Keratinocyte (primary cell): ENCODE measurements at regions not wholly inside any gene's neighbourhood (a gene's known extent, or its start where the extent isn't known, plus 50 kb on each side); places are given as distances from the start of the nearest gene placed in this dataset.

Experiments used
- EZH2 ChIP-seq: IDR thresholded peaks from one replicate; pipeline ENCODE4 v1.6.1; 2012; ENCODE audit warnings: inconsistent platforms, mild to moderate bottlenecking, low read length, moderate library complexity
- TF ChIP-seq, protein P1 (sequence below), 3 experiments: IDR thresholded peaks in 1 of 3; conservative IDR thresholded peaks in 1 of 3; optimal IDR thresholded peaks in 1 of 3; 2 replicates in 2 of 3; 3 replicates in 1 of 3; pipeline versions ENCODE3 to v1.5.1; 2011; ENCODE audit warnings: low read length in 3 of 3, mild to moderate bottlenecking in 3 of 3, moderate library complexity in 2 of 3, control low read depth in 1 of 3, inconsistent platforms in 1 of 3; ENCODE audit not compliant: insufficient read depth in 2 of 3; ENCODE audit errors: extremely low read depth in 1 of 3

DNA sequence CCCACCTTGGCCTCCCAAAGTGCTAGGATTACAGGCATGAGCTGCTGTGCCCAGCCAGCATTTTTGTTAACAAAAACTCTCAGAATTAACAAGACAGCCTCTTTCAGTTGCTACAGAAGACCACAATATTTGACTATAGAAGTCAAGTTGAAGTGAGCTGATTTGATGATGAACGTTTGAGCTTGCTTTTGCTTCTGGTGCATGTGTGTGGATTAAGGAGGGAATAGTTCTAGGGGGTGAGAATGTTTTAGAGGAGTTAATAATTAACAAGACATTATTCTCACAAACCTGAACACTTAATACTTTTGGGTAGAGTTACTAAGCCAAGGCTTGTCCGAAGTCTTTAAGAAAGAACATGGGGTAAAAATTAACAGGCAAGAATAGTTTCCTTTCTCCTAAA, 191.6 kb downstream of the TENT4A start:
- TF ChIP-seq, protein P1, sequence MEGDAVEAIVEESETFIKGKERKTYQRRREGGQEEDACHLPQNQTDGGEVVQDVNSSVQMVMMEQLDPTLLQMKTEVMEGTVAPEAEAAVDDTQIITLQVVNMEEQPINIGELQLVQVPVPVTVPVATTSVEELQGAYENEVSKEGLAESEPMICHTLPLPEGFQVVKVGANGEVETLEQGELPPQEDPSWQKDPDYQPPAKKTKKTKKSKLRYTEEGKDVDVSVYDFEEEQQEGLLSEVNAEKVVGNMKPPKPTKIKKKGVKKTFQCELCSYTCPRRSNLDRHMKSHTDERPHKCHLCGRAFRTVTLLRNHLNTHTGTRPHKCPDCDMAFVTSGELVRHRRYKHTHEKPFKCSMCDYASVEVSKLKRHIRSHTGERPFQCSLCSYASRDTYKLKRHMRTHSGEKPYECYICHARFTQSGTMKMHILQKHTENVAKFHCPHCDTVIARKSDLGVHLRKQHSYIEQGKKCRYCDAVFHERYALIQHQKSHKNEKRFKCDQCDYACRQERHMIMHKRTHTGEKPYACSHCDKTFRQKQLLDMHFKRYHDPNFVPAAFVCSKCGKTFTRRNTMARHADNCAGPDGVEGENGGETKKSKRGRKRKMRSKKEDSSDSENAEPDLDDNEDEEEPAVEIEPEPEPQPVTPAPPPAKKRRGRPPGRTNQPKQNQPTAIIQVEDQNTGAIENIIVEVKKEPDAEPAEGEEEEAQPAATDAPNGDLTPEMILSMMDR (optimal IDR thresholded peaks at IDR 0.05 in 1 of 3, IDR thresholded peaks at IDR 0.05 in 1 of 3, conservative IDR thresholded peaks at IDR 0.05 in 1 of 3; ENCODE audit: extremely low read depth in 1 of 3, insufficient read depth in 2 of 3, low read length in 3 of 3): no peak
- no peak for TF ChIP-seq EZH2
